Adipocyte (in vitro differentiated cells): ENCODE measurements at regions not wholly inside any gene's neighbourhood (a gene's known extent, or its start where the extent isn't known, plus 50 kb on each side); places are given as distances from the start of the nearest gene placed in this dataset.

Source experiments
- DNase-seq: peaks from one replicate; pipeline ENCODE4 v3.0.0-alpha.2; 2015; ENCODE audit warnings: low read depth
- H3K27me3 ChIP-seq: replicated peaks from 2 replicates; pipeline ENCODE4 v1.7.0; 2013; ENCODE audit warnings: mild to moderate bottlenecking, low read length, moderate library complexity; ENCODE audit not compliant: control insufficient read depth, insufficient read depth
- H3K36me3 ChIP-seq: 2 replicates; pipeline ENCODE4 v1.7.0; 2013; ENCODE audit warnings: low read length, mild to moderate bottlenecking, moderate library complexity; ENCODE audit not compliant: control insufficient read depth, insufficient read depth, severe bottlenecking
- H3K4me1 ChIP-seq: 2 replicates; pipeline ENCODE4 v1.7.0; 2013; ENCODE audit warnings: mild to moderate bottlenecking, low read length, moderate library complexity; ENCODE audit not compliant: control insufficient read depth, insufficient read depth
- H3K4me3 ChIP-seq: 2 replicates; pipeline ENCODE4 v1.7.0; 2013; ENCODE audit warnings: mild to moderate bottlenecking, low read length, moderate library complexity
- H3K9ac ChIP-seq: 2 replicates; pipeline ENCODE4 v1.7.0; 2013; ENCODE audit warnings: mild to moderate bottlenecking, low read length, moderate library complexity
- H3K9me3 ChIP-seq: 2 replicates; pipeline ENCODE4 v1.7.0; 2013; ENCODE audit warnings: mild to moderate bottlenecking, low read length, moderate library complexity; ENCODE audit not compliant: control insufficient read depth

- no peaks in the 10 kb centered on the region for H3K36me3 ChIP-seq
- no peaks in the 10 kb centered on the region for H3K9me3 ChIP-seq
- H3K9ac ChIP-seq = no peak overlapping the region
- H3K27me3 ChIP-seq = peaks cover 39% of the 10 kb centered on the region
- DNase-seq = no peak
- H3K4me3 ChIP-seq = no peak overlapping the region
- peaks cover 23% of the 10 kb centered on the region for H3K4me1 ChIP-seq
Measured at GRCh38 chr12:114221136-114221833, 184.7 kb downstream of the TBX5 start.

GRCh38 chr12:114220311-114220710, 185.6 kb downstream of the TBX5 start:
- Histone ChIP-seq H3K4me3 (no peak overlapping the region), H3K9ac (no peak overlapping the region), H3K27me3 (peaks cover 33% of the 10 kb centered on the region), H3K4me1 (peaks cover 23% of the 10 kb centered on the region), H3K36me3 (no peaks in the 10 kb centered on the region), H3K9me3 (no peaks in the 10 kb centered on the region)
- DNase-seq = no peak

- no peak for DNase-seq
- Histone ChIP-seq H3K9me3 (no peaks in the 10 kb centered on the region), H3K27me3 (peaks cover 35% of the 10 kb centered on the region), H3K4me3 (no peak overlapping the region), H3K4me1 (peaks cover 23% of the 10 kb centered on the region), H3K36me3 (no peaks in the 10 kb centered on the region), H3K9ac (no peak overlapping the region)
Measured at GRCh38 chr12:114218136-114218535, 187.8 kb downstream of the TBX5 start.

GRCh38 chr12:114215746-114216145, 190.2 kb downstream of the TBX5 start:
- Histone ChIP-seq H3K27me3 (peaks cover 50% of the 10 kb centered on the region), H3K9me3 (peaks cover 2% of the 10 kb centered on the region), H3K4me3 (no peak overlapping the region), H3K4me1 (peaks cover 10% of the 10 kb centered on the region), H3K36me3 (no peaks in the 10 kb centered on the region), H3K9ac (no peak overlapping the region)
- DNase-seq = no peak

- Histone ChIP-seq H3K9ac (no peak overlapping the region), H3K4me1 (peaks cover 4% of the 10 kb centered on the region), H3K4me3 (no peak overlapping the region), H3K9me3 (peaks cover 2% of the 10 kb centered on the region), H3K27me3 (peaks cover 69% of the 10 kb centered on the region), H3K36me3 (no peaks in the 10 kb centered on the region)
- DNase-seq = no peak
Measured at GRCh38 chr12:114213055-114213581, 192.8 kb downstream of the TBX5 start.

GRCh38 chr12:114209861-114210260, 196.1 kb downstream of the TBX5 start:
- DNase-seq = no peak

GRCh38 chr12:114206525-114206924, 199.4 kb downstream of the TBX5 start:
- no peak overlapping the region for H3K4me3 ChIP-seq
- peaks cover 10% of the 10 kb centered on the region for H3K4me1 ChIP-seq
- no peaks in the 10 kb centered on the region for H3K36me3 ChIP-seq
- no peak overlapping the region for H3K9ac ChIP-seq
- H3K27me3 ChIP-seq = peaks cover 47% of the 10 kb centered on the region
- H3K9me3 ChIP-seq = peaks cover 8% of the 10 kb centered on the region
- DNase-seq = no peak

More at GRCh38 chr12:114209861-114210260, 196.1 kb downstream of the TBX5 start:
- Histone ChIP-seq H3K9me3 (peaks cover 2% of the 10 kb centered on the region), H3K9ac (no peak overlapping the region), H3K36me3 (no peaks in the 10 kb centered on the region), H3K4me1 (peaks cover 10% of the 10 kb centered on the region), H3K27me3 (peaks cover 48% of the 10 kb centered on the region), H3K4me3 (no peak overlapping the region)

- Histone ChIP-seq H3K4me3 (no peak overlapping the region), H3K36me3 (no peaks in the 10 kb centered on the region), H3K9me3 (peaks cover 18% of the 10 kb centered on the region), H3K4me1 (peaks cover 6% of the 10 kb centered on the region), H3K27me3 (peaks cover 27% of the 10 kb centered on the region), H3K9ac (no peak overlapping the region)
- DNase-seq = no peak
Measured at GRCh38 chr12:114201794-114202193, 204.2 kb downstream of the TBX5 start.

GRCh38 chr12:114194956-114195355, 211.0 kb downstream of the TBX5 start:
- Histone ChIP-seq H3K9ac (no peak overlapping the region), H3K36me3 (no peaks in the 10 kb centered on the region), H3K9me3 (peaks cover 18% of the 10 kb centered on the region), H3K27me3 (peaks cover 25% of the 10 kb centered on the region), H3K4me1 (peaks cover 7% of the 10 kb centered on the region), H3K4me3 (no peak overlapping the region)
- DNase-seq = no peak

- Histone ChIP-seq H3K4me1 (peaks cover 7% of the 10 kb centered on the region), H3K9me3 (peaks cover 19% of the 10 kb centered on the region), H3K4me3 (no peak overlapping the region), H3K36me3 (no peaks in the 10 kb centered on the region), H3K9ac (no peak overlapping the region), H3K27me3 (peaks cover 33% of the 10 kb centered on the region)
- no peak for DNase-seq
Measured at GRCh38 chr12:114194066-114194465, 211.9 kb downstream of the TBX5 start.

- H3K9me3 ChIP-seq = peaks cover 14% of the 10 kb centered on the region
- H3K36me3 ChIP-seq = no peaks in the 10 kb centered on the region
- no peak for DNase-seq
- H3K9ac ChIP-seq = no peak overlapping the region
- no peak overlapping the region for H3K4me3 ChIP-seq
- peaks cover 33% of the 10 kb centered on the region for H3K27me3 ChIP-seq
- peaks cover 7% of the 10 kb centered on the region for H3K4me1 ChIP-seq
Measured at GRCh38 chr12:114193474-114193873, 212.5 kb downstream of the TBX5 start.

- no peak overlapping the region for H3K9ac ChIP-seq
- H3K36me3 ChIP-seq = no peaks in the 10 kb centered on the region
- H3K4me1 ChIP-seq = peaks cover 7% of the 10 kb centered on the region
- peaks cover 14% of the 10 kb centered on the region for H3K9me3 ChIP-seq
- DNase-seq = no peak
- no peak overlapping the region for H3K4me3 ChIP-seq
- H3K27me3 ChIP-seq = peaks cover 33% of the 10 kb centered on the region
Measured at GRCh38 chr12:114192549-114192948, 213.4 kb downstream of the TBX5 start.
